K562 (cell line): ENCODE measurements at regions not wholly inside any gene's neighbourhood (a gene's known extent, or its start where the extent isn't known, plus 50 kb on each side); places are given as distances from the start of the nearest gene placed in this dataset.

ENCODE experiments used
- ATAC-seq: fragments of 200-7000 bp; cut with Tn5 transposase; 3 replicates; pipeline ENCODE4 v1.9.1; 2020; ENCODE audit warnings: moderate library complexity
- BruUV-seq: library from RNA; stranded (reverse); fragments of 400-500 nt; replicated peaks from 2 replicates; lab custom pipeline; 2021; lab: Mats Ljungman, UMichigan
- CTCF ChIA-PET: fragments of 300-600 bp; formaldehyde crosslinking; extraction: SDS; loops from one replicate; lab custom pipeline; 2021; ENCODE audit warnings: low intra/inter-chr PET ratio; lab: Yijun Ruan, JAX
- POLR2A ChIA-PET: fragments of 300-600, 350-650 bp; sonication (Branson Sonifier 250); formaldehyde crosslinking; extraction: SDS; loops from one replicate; lab custom pipeline; 2021; ENCODE audit warnings: antibody characterized with exemption, inconsistent platforms; lab: Yijun Ruan, JAX
- DNase-seq, 4 experiments: peaks; one replicate each; pipeline versions ENCODE4 v3.0.0 to v3.0.0-alpha.2; 2011 to 2018; ENCODE audit warnings: low spot score in 3 of 4, mixed read lengths in 3 of 4; ENCODE audit errors: extremely low read depth in 1 of 4
- FAIRE-seq: peaks from 2 replicates; lab custom pipeline; 2011; peaks lifted over from hg19 to GRCh38; lab: Jason Lieb, UNC
- H2AFZ ChIP-seq: 2 replicates; pipeline ENCODE4 v1.6.0; 2011; ENCODE audit warnings: low read depth, low read length, control low read depth, inconsistent platforms
- H3K27ac ChIP-seq: fragments of 200-600 bp; 3 replicates; pipeline ENCODE4 v1.8.0; 2011; ENCODE audit warnings: low read depth, mild to moderate bottlenecking, control low read depth, inconsistent platforms, low read length, moderate library complexity, mixed read lengths; ENCODE audit errors: extremely low read depth
- H3K27me3 ChIP-seq, 2 experiments: fragments of 300-600 bp in 1 of 2; 2 replicates in 1 of 2; 3 replicates in 1 of 2; pipeline versions ENCODE4 v1.6.0 to v1.8.0; 2011; ENCODE audit warnings: inconsistent platforms in 2 of 2, low read length in 2 of 2, mild to moderate bottlenecking in 1 of 2, mixed read lengths in 1 of 2, moderate library complexity in 1 of 2; ENCODE audit not compliant: control insufficient read depth in 2 of 2, insufficient read depth in 2 of 2
- H3K36me3 ChIP-seq: fragments of 300-600 bp; 3 replicates; pipeline ENCODE4 v1.8.0; 2011; ENCODE audit warnings: mild to moderate bottlenecking, low read length, inconsistent platforms; ENCODE audit not compliant: control insufficient read depth, insufficient read depth
- H3K4me1 ChIP-seq, 2 experiments: fragments of 200-600 bp in 1 of 2; replicated peaks in 1 of 2; 2 replicates in 1 of 2; 3 replicates in 1 of 2; pipeline versions ENCODE4 v1.5.1 to v1.8.0; 2011; ENCODE audit warnings: inconsistent platforms in 2 of 2, low read length in 2 of 2, mild to moderate bottlenecking in 1 of 2, mixed read lengths in 1 of 2, moderate library complexity in 1 of 2; ENCODE audit not compliant: control insufficient read depth in 2 of 2, insufficient read depth in 2 of 2
- H3K4me2 ChIP-seq: 2 replicates; pipeline ENCODE4 v1.6.1; 2011; ENCODE audit warnings: low read length, control low read depth, inconsistent platforms, mixed read lengths; ENCODE audit not compliant: insufficient read depth
- H3K4me3 ChIP-seq: fragments of 200-600 bp; sonication (generic), shearing (Covaris generic); 2 replicates; pipeline ENCODE4 v1.5.1; 2016; ENCODE audit warnings: control low read depth, inconsistent platforms
- H3K79me2 ChIP-seq: fragments of 200-600 bp; 3 replicates; pipeline ENCODE4 v1.8.0; 2011; ENCODE audit warnings: low read length, inconsistent platforms; ENCODE audit not compliant: control insufficient read depth, insufficient read depth
- H3K9ac ChIP-seq, 2 experiments: 2 replicates each; pipeline versions ENCODE4 v1.6.0 to v1.6.1; 2011; ENCODE audit warnings: low read depth in 2 of 2, low read length in 2 of 2, control low read depth in 1 of 2, inconsistent platforms in 1 of 2, mild to moderate bottlenecking in 1 of 2, mixed read lengths in 1 of 2; ENCODE audit not compliant: insufficient read depth in 1 of 2
- H3K9me1 ChIP-seq: one replicate; pipeline ENCODE4 v1.6.0; 2011; ENCODE audit warnings: inconsistent platforms, mild to moderate bottlenecking, low read length, moderate library complexity; ENCODE audit not compliant: control insufficient read depth, insufficient read depth
- H3K9me3 ChIP-seq: replicated peaks from 2 replicates; pipeline ENCODE4 v1.5.1; 2011; ENCODE audit warnings: low read depth, low read length, inconsistent platforms; ENCODE audit not compliant: control insufficient read depth, insufficient read depth
- H4K20me1 ChIP-seq: replicated peaks from 2 replicates; pipeline ENCODE4 v1.6.1; 2011; ENCODE audit warnings: low read length, inconsistent platforms, mixed read lengths; ENCODE audit not compliant: control insufficient read depth, insufficient read depth
- CBX8 ChIP-seq: fragments of 200-600 bp; sonication (generic); IDR thresholded peaks from 2 replicates; pipeline ENCODE4 v1.6.1; 2012; ENCODE audit warnings: borderline replicate concordance, mixed run types, low read depth, mild to moderate bottlenecking, moderate library complexity, mixed read lengths, low read length, control low read depth, inconsistent platforms; ENCODE audit not compliant: poor library complexity, severe bottlenecking; ENCODE audit errors: extremely low read depth
- CCNT2 ChIP-seq: IDR thresholded peaks from 2 replicates; pipeline ENCODE4 v1.6.1; 2011; ENCODE audit warnings: borderline replicate concordance, low read depth, mild to moderate bottlenecking, moderate library complexity, mixed read lengths, low read length; ENCODE audit not compliant: insufficient read length; ENCODE audit errors: extremely low read depth
- GATAD2A ChIP-seq: fragments of 450-650 bp; IDR thresholded peaks from 2 replicates; pipeline ENCODE4 v1.6.1; 2017
- JUND ChIP-seq, 2 experiments: IDR thresholded peaks; 2 replicates in 1 of 2; 3 replicates in 1 of 2; pipeline ENCODE4 v1.6.1; 2011; ENCODE audit warnings: borderline replicate concordance in 2 of 2, low read depth in 2 of 2, low read length in 2 of 2, improper control_type of control experiment in 1 of 2, missing biosample characterization in 1 of 2, missing genetic modification characterization in 1 of 2, missing genetic modification reagents in 1 of 2
- KAT8 ChIP-seq: fragments of 450-650 bp; IDR thresholded peaks from 2 replicates; pipeline ENCODE4 v1.6.1; 2016; ENCODE audit warnings: low read depth, mild to moderate bottlenecking
- MNT ChIP-seq, 2 experiments: fragments of 450-650 bp; conservative IDR thresholded peaks; 2 replicates each; pipeline ENCODE4 v1.6.1; 2017; ENCODE audit warnings: mild to moderate bottlenecking in 2 of 2, moderate library complexity in 2 of 2
- NONO ChIP-seq, 2 experiments: fragments of 200-400 bp in 1 of 2; fragments of 450-650 bp in 1 of 2; formaldehyde crosslinking in 1 of 2; IDR thresholded peaks; 2 replicates each; pipeline ENCODE4 v1.6.1; 2017; ENCODE audit warnings: low read depth in 2 of 2, mild to moderate bottlenecking in 2 of 2, moderate library complexity in 2 of 2, low read length in 1 of 2
- PCBP2 ChIP-seq: fragments of 200-400 bp; formaldehyde crosslinking; IDR thresholded peaks from 2 replicates; pipeline ENCODE4 v1.6.1; 2018; ENCODE audit warnings: low read length, low read depth, mild to moderate bottlenecking, moderate library complexity; ENCODE audit not compliant: poor library complexity, severe bottlenecking
- RNF2 ChIP-seq: sonication (generic); IDR thresholded peaks from 2 replicates; pipeline ENCODE4 v1.6.1; 2016
- SRF ChIP-seq, 2 experiments: fragments of 250-450, 450-650 bp in 1 of 2; sonication (Bioruptor Pico) in 1 of 2; sonication (generic) in 1 of 2; formaldehyde crosslinking; IDR thresholded peaks; 2 replicates each; pipeline versions ENCODE4 v1.5.0 to v1.5.1; 2020 to 2022; ENCODE audit warnings: mild to moderate bottlenecking in 1 of 2, missing genetic modification reagents in 1 of 2
- TAL1 ChIP-seq: fragments of 450-650 bp; IDR thresholded peaks from 2 replicates; pipeline ENCODE4 v1.6.1; 2016; ENCODE audit warnings: mild to moderate bottlenecking
- TCF15 ChIP-seq: fragments of 250-450 bp; sonication (Bioruptor Pico); IDR thresholded peaks from 2 replicates; pipeline ENCODE4 v1.8.0; 2022; ENCODE audit warnings: moderate library complexity, mild to moderate bottlenecking, inconsistent platforms
- ZFP1 ChIP-seq: fragments of 450-650 bp; formaldehyde crosslinking; IDR thresholded peaks from 2 replicates; pipeline ENCODE4 v1.4.0; 2020; ENCODE audit warnings: mild to moderate bottlenecking, mixed read lengths
- ZNF184 ChIP-seq: sonication (generic); formaldehyde crosslinking; IDR thresholded peaks from 2 replicates; pipeline ENCODE4 v1.5.0; 2020; ENCODE audit warnings: missing genetic modification reagents
- ZNF707 ChIP-seq: fragments of 250-450 bp; sonication (Bioruptor Pico); conservative IDR thresholded peaks from 2 replicates; pipeline ENCODE4 v1.8.0; 2022; ENCODE audit warnings: inconsistent platforms, mild to moderate bottlenecking, moderate library complexity
- WGBS: fragments of 100-300 bp; shearing (Covaris generic); methylation state at CpG from one replicate; pipeline ENCODE4 v1.1.6; 2016; ENCODE audit warnings: low coverage, mixed read lengths; ENCODE audit not compliant: insufficient coverage; ENCODE audit errors: missing lambda C conversion rate; 5-methylcytosine and 5-hydroxymethylcytosine counted together
- in situ Hi-C: fragments of 300-500 bp; cut with MboI; formaldehyde crosslinking; loops from 4 replicates; pipeline ENCODE4 v1.15.0; 2018; ENCODE audit warnings: inconsistent platforms, mixed read lengths
- intact Hi-C: fragments of 100-400 bp; cut with micrococcal nuclease; formaldehyde crosslinking; loops from 2 replicates; pipeline ENCODE4 v1.14.2; 2022
- TF ChIP-seq, protein P1 (sequence below): fragments of 250-450 bp; sonication (Bioruptor Pico); IDR thresholded peaks from 2 replicates; pipeline ENCODE4 v1.8.0; 2021; ENCODE audit warnings: moderate library complexity, mild to moderate bottlenecking, inconsistent platforms

- H2AFZ ChIP-seq, result no peak overlapping the region
- no peak for ATAC-seq
- intact Hi-C loops, result no loop called here
- TF ChIP-seq TAL1 (no peak), ZNF184 (CRISPR knock-in tag) (no peak), CBX8 (no peak), CCNT2 (no peak), GATAD2A (no peak), ZFP1 (CRISPR knock-in tag) (no peak), NONO (IDR thresholded peaks at IDR 0.05; ENCODE audit: low read depth in 2 of 2, low read length in 1 of 2) (no peak), KAT8 (no peak), MNT (conservative IDR thresholded peaks at IDR 0.05) (no peak), TCF15 (CRISPR knock-in tag) (no peak), JUND (IDR thresholded peaks at IDR 0.05; ENCODE audit: borderline replicate concordance, low read depth, low read length) (no peak), JUND (tag; IDR thresholded peaks at IDR 0.05; ENCODE audit: borderline replicate concordance, low read depth, low read length) (no peak), PCBP2 (no peak), RNF2 (no peak), ZNF707 (CRISPR knock-in tag) (no peak), SRF (CRISPR knock-in tag; IDR thresholded peaks at IDR 0.05) (no peak)
- TF ChIP-seq, protein P1, sequence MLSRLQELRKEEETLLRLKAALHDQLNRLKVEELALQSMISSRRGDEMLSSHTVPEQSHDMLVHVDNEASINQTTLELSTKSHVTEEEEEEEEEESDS (CRISPR knock-in tag), result no peak
- TF ChIP-seq, all 486 proteins: peak for 0
- Histone ChIP-seq H3K4me2 (no peak overlapping the region), H3K27me3 (no peaks in the 10 kb centered on the region), H3K4me1 (no peaks in the 10 kb centered on the region), H3K36me3 (no peaks in the 10 kb centered on the region), H3K9me3 (no peaks in the 10 kb centered on the region), H3K9ac (no peak overlapping the region), H3K27ac (no peak overlapping the region), H3K4me3 (no peak overlapping the region), H3K79me2 (no peaks in the 10 kb centered on the region), H4K20me1 (no peaks in the 10 kb centered on the region), H3K9me1 (no peaks in the 10 kb centered on the region)
- POLR2A ChIA-PET, result no interaction called here
- DNase-seq, result no peak
- no TSS peak for BruUV-seq
- CTCF ChIA-PET, result no interaction called here
- in situ Hi-C loops, result no loop called here
- WGBS, result 0% methylated on average over 2 of the region's 2 CpGs
- no peak for FAIRE-seq
These were observed 1165.0 kb downstream of the SLITRK1 start for GRCh38 chr13:82717249-82717648.
